Endothelial cell of umbilical vein (primary cell): ENCODE measurements at regions not wholly inside any gene's neighbourhood (a gene's known extent, or its start where the extent isn't known, plus 50 kb on each side); places are given as distances from the start of the nearest gene placed in this dataset.
A peak's percentile ranks its signal among the peaks of the same experiment; 100 is the strongest.

Experiments
- BruUV-seq: library from RNA; stranded (reverse); fragments of 400-500 nt; replicated peaks from 2 replicates; lab custom pipeline; 2021; lab: Mats Ljungman, UMichigan
- CTCF ChIA-PET: fragments of 300-600, 350-600 bp; sonication (Branson Sonifier 250); formaldehyde crosslinking; loops from one replicate; lab custom pipeline; 2021; ENCODE audit warnings: antibody characterized with exemption, inconsistent platforms; lab: Charles Lee
- POLR2A ChIA-PET: fragments of 300-600, 350-600 bp; sonication (Branson Sonifier 250); formaldehyde crosslinking; loops from one replicate; lab custom pipeline; 2021; ENCODE audit warnings: antibody characterized with exemption, inconsistent platforms; lab: Charles Lee
- DNase-seq: peaks from one replicate; pipeline ENCODE4 v3.0.0-alpha.2; 2011; ENCODE audit warnings: low read depth, low spot score
- FAIRE-seq: peaks from 2 replicates; lab custom pipeline; 2011; peaks lifted over from hg19 to GRCh38; lab: Jason Lieb, UNC
- H2AFZ ChIP-seq: 2 replicates; pipeline ENCODE4 v1.6.0; 2012; ENCODE audit warnings: low read depth, low read length, control low read depth, inconsistent platforms
- H3K27ac ChIP-seq: 2 replicates; pipeline ENCODE4 v1.5.1; 2011; ENCODE audit warnings: low read depth, mild to moderate bottlenecking, control low read depth, low read length, moderate library complexity; ENCODE audit not compliant: insufficient read depth
- H3K27me3 ChIP-seq, 2 experiments: 2 replicates each; pipeline versions ENCODE4 v1.6.0 to v1.6.1; 2011; ENCODE audit warnings: low read length in 2 of 2, mixed read lengths in 1 of 2; ENCODE audit not compliant: control insufficient read depth in 2 of 2, insufficient read depth in 2 of 2
- H3K36me3 ChIP-seq, 2 experiments: 2 replicates in 1 of 2; 3 replicates in 1 of 2; pipeline ENCODE4 v1.5.1; 2011; ENCODE audit warnings: low read length in 2 of 2, mild to moderate bottlenecking in 1 of 2, moderate library complexity in 1 of 2; ENCODE audit not compliant: control insufficient read depth in 2 of 2, insufficient read depth in 2 of 2; ENCODE audit errors: extremely low read depth in 1 of 2
- H3K4me1 ChIP-seq: 3 replicates; pipeline ENCODE4 v1.5.1; 2011; ENCODE audit warnings: mild to moderate bottlenecking, low read length; ENCODE audit not compliant: control insufficient read depth, insufficient read depth; ENCODE audit errors: extremely low read depth
- H3K4me2 ChIP-seq: 2 replicates; pipeline ENCODE4 v1.6.1; 2011; ENCODE audit warnings: low read length, control low read depth, mixed read lengths; ENCODE audit not compliant: insufficient read depth
- H3K4me3 ChIP-seq, 3 experiments: fragments of 200-600 bp in 1 of 3; sonication (generic), shearing (Covaris generic) in 1 of 3; replicated peaks in 1 of 3; 2 replicates each; pipeline ENCODE4 v1.5.1; 2011 to 2016; ENCODE audit warnings: control low read depth in 3 of 3, low read length in 3 of 3, mild to moderate bottlenecking in 2 of 3, inconsistent platforms in 1 of 3, low read depth in 1 of 3, moderate library complexity in 1 of 3; ENCODE audit not compliant: insufficient read depth in 1 of 3
- H3K79me2 ChIP-seq: 2 replicates; pipeline ENCODE4 v1.6.0; 2012; ENCODE audit warnings: low read length, inconsistent platforms; ENCODE audit not compliant: control insufficient read depth, insufficient read depth
- H3K9ac ChIP-seq: replicated peaks from 2 replicates; pipeline ENCODE3; 2011; ENCODE audit warnings: low read length, control low read depth; ENCODE audit not compliant: insufficient read depth; ENCODE audit errors: extremely low read depth
- H3K9me1 ChIP-seq: replicated peaks from 3 replicates; pipeline ENCODE4 v1.6.0; 2011; ENCODE audit warnings: mild to moderate bottlenecking, low read length; ENCODE audit not compliant: control insufficient read depth, insufficient read depth; ENCODE audit errors: extremely low read depth
- H3K9me3 ChIP-seq: replicated peaks from 2 replicates; pipeline ENCODE4 v1.5.1; 2012; ENCODE audit warnings: low read length, inconsistent platforms; ENCODE audit not compliant: control insufficient read depth, insufficient read depth
- H4K20me1 ChIP-seq: replicated peaks from 2 replicates; pipeline ENCODE3; 2011; ENCODE audit warnings: mild to moderate bottlenecking, low read length; ENCODE audit not compliant: control insufficient read depth, insufficient read depth; ENCODE audit errors: extremely low read depth
- EZH2 ChIP-seq: IDR thresholded peaks from 2 replicates; pipeline ENCODE4 v1.6.1; 2012; ENCODE audit warnings: borderline replicate concordance, low read depth, mild to moderate bottlenecking, moderate library complexity, low read length, inconsistent platforms; ENCODE audit not compliant: severe bottlenecking
- FOS ChIP-seq: IDR thresholded peaks from 2 replicates; pipeline ENCODE4 v1.6.1; 2011; ENCODE audit warnings: mild to moderate bottlenecking, low read length, moderate library complexity, borderline replicate concordance; ENCODE audit not compliant: insufficient read depth
- GATA2 ChIP-seq: IDR thresholded peaks from 2 replicates; pipeline ENCODE4 v1.7.0; 2011; ENCODE audit warnings: low read depth, mild to moderate bottlenecking, moderate library complexity, mixed read lengths, low read length; ENCODE audit not compliant: insufficient read length, insufficient read depth
- JUN ChIP-seq: IDR thresholded peaks from 2 replicates; pipeline ENCODE4 v1.6.1; 2011; ENCODE audit warnings: borderline replicate concordance, low read depth; ENCODE audit not compliant: insufficient read length, insufficient read depth
- MYC ChIP-seq: IDR thresholded peaks from one replicate; pipeline ENCODE4 v1.6.1; 2011; ENCODE audit warnings: mild to moderate bottlenecking, low read depth, low read length
- POLR2A ChIP-seq: IDR thresholded peaks from 2 replicates; pipeline ENCODE4 v1.6.1; 2012; ENCODE audit warnings: low read depth, mild to moderate bottlenecking, control low read depth, low read length
- POLR2AphosphoS5 ChIP-seq: IDR thresholded peaks from 2 replicates; pipeline ENCODE4 v1.6.1; 2012; ENCODE audit warnings: low read depth, mild to moderate bottlenecking, control low read depth, low read length, moderate library complexity; ENCODE audit not compliant: insufficient read depth
- dilution Hi-C: fragments of 300-500 bp; cut with MboI; formaldehyde crosslinking; loops from one replicate; pipeline ENCODE4 v1.15.0; 2019; ENCODE audit warnings: low sequenced_read_pairs; ENCODE audit not compliant: extremely low pct_ligation_motif_present
- intact Hi-C: fragments of 100-400 bp; cut with micrococcal nuclease; formaldehyde crosslinking; loops from one replicate; pipeline ENCODE4 v1.10.0; 2022
- TF ChIP-seq, protein P1 (sequence below), 2 donors: IDR thresholded peaks; 1 replicate in 1 of 2; 2 replicates in 1 of 2; pipeline ENCODE4 v1.5.1; 2011; ENCODE audit warnings: low read length in 2 of 2, mild to moderate bottlenecking in 2 of 2, moderate library complexity in 2 of 2, control low read depth in 1 of 2, inconsistent platforms in 1 of 2, low read depth in 1 of 2; ENCODE audit not compliant: insufficient read depth in 1 of 2; ENCODE audit errors: extremely low read depth in 1 of 2
- TF ChIP-seq, protein P2 (sequence below): IDR thresholded peaks from 2 replicates; pipeline ENCODE4 v1.6.1; 2011; ENCODE audit not compliant: insufficient read depth, insufficient read length

DNA sequence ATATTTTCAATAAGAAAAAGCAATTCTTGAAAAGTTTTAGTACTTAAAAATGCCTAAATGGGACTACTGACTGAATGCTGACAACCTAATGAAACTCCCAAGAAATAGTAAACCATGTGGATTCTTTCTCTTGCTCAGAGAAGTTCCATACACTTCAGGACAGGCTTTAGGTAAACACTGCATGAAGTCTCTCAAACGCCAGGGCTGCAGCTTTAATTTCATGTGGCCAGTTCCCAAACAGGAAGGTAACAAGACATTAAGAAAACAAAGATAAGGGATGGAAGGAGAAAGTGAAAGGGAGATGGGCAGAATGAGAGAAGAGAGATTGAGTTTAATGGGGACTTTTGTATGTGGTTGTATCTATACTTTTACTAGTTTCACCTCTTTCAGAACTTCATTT, 734.7 kb upstream of the PKDCC start:
- Histone ChIP-seq H4K20me1 (no peaks in the 10 kb centered on the region), H2AFZ (peak overlapping the region; percentile 34), H3K27me3 (no peaks in the 10 kb centered on the region), H3K4me2 (no peak overlapping the region), H3K27ac (no peak overlapping the region), H3K4me1 (peaks cover 2% of the 10 kb centered on the region), H3K9me3 (no peaks in the 10 kb centered on the region), H3K79me2 (no peaks in the 10 kb centered on the region), H3K36me3 (no peaks in the 10 kb centered on the region), H3K4me3 (no peak overlapping the region), H3K9ac (no peak overlapping the region), H3K9me1 (no peaks in the 10 kb centered on the region)
- intact Hi-C loops (loop anchor here (10.0 kb wide), 1 partner anchor 358 kb away; no protein-coding TSS in a partner anchor), dilution Hi-C loops (no loop called here)
- no peak for FAIRE-seq
- BruUV-seq: no TSS peak
- peak; percentile 80 for DNase-seq
- ChIA-PET POLR2A (no interaction called here), CTCF (interaction anchor here (0.7 to 1.6 kb wide), 3 partner anchors 9 to 861 kb away, joined by 3 to 6 read pairs (median 4); no protein-coding TSS in a partner anchor)
- no peak for TF ChIP-seq JUN
- no peak for TF ChIP-seq FOS
- no peak for TF ChIP-seq EZH2
- TF ChIP-seq MYC: no peak
- TF ChIP-seq, protein P1, sequence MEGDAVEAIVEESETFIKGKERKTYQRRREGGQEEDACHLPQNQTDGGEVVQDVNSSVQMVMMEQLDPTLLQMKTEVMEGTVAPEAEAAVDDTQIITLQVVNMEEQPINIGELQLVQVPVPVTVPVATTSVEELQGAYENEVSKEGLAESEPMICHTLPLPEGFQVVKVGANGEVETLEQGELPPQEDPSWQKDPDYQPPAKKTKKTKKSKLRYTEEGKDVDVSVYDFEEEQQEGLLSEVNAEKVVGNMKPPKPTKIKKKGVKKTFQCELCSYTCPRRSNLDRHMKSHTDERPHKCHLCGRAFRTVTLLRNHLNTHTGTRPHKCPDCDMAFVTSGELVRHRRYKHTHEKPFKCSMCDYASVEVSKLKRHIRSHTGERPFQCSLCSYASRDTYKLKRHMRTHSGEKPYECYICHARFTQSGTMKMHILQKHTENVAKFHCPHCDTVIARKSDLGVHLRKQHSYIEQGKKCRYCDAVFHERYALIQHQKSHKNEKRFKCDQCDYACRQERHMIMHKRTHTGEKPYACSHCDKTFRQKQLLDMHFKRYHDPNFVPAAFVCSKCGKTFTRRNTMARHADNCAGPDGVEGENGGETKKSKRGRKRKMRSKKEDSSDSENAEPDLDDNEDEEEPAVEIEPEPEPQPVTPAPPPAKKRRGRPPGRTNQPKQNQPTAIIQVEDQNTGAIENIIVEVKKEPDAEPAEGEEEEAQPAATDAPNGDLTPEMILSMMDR (IDR thresholded peaks at IDR 0.05; ENCODE audit: extremely low read depth in 1 of 2, insufficient read depth in 1 of 2, low read depth in 1 of 2, low read length in 2 of 2): no peak
- no peak for TF ChIP-seq GATA2
- TF ChIP-seq, protein P2, sequence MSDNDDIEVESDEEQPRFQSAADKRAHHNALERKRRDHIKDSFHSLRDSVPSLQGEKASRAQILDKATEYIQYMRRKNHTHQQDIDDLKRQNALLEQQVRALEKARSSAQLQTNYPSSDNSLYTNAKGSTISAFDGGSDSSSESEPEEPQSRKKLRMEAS: no peak
- no peak for TF ChIP-seq POLR2A
- TF ChIP-seq POLR2AphosphoS5: no peak
